Stomach (tissue), 8 donors: ENCODE measurements at regions not wholly inside any gene's neighbourhood (a gene's known extent, or its start where the extent isn't known, plus 50 kb on each side); places are given as distances from the start of the nearest gene placed in this dataset.

Experiments used
- DNase-seq, 2 donors: peaks; one replicate each; pipeline versions ENCODE4 v3.0.0 to v3.0.0-alpha.2; 2013 to 2019
- H3K27ac ChIP-seq, 5 donors: fragments of 200-600 bp in 4 of 5; sonication (generic) in 4 of 5; one replicate each; pipeline ENCODE4 v1.5.1; 2013 to 2019; ENCODE audit warnings: mild to moderate bottlenecking in 1 of 5, moderate library complexity in 1 of 5
- H3K27me3 ChIP-seq, 3 donors: fragments of 200-600 bp; sonication (generic); one replicate each; pipeline ENCODE4 v1.5.1; 2017 to 2019; ENCODE audit warnings: mixed run types in 1 of 3
- H3K36me3 ChIP-seq, 4 donors: fragments of 200-600 bp; sonication (generic); 1 replicate in 3 of 4; 2 replicates in 1 of 4; pipeline ENCODE4 v1.5.1; 2016 to 2019
- H3K4me1 ChIP-seq, 4 donors: fragments of 200-600 bp; sonication (generic); one replicate each; pipeline ENCODE4 v1.5.1; 2016 to 2019
- H3K4me3 ChIP-seq, 4 donors: fragments of 200-600 bp; sonication (generic) in 3 of 4; one replicate each; pipeline ENCODE4 v1.5.1; 2016 to 2019; ENCODE audit warnings: mild to moderate bottlenecking in 1 of 4
- H3K9me3 ChIP-seq, 4 donors: fragments of 200-600 bp; sonication (generic); one replicate each; pipeline ENCODE4 v1.5.1; 2016 to 2019
- EP300 ChIP-seq: sonication (generic); formaldehyde crosslinking; IDR thresholded peaks from one replicate; pipeline ENCODE4 v1.6.1; 2017; ENCODE audit warnings: antibody characterized with exemption
- POLR2A ChIP-seq, 4 donors: fragments of 450-650 bp; IDR thresholded peaks; one replicate each; pipeline ENCODE4 v1.6.1; 2016; ENCODE audit warnings: antibody characterized with exemption in 4 of 4, control low read depth in 2 of 4, mild to moderate bottlenecking in 1 of 4, moderate library complexity in 1 of 4
- POLR2AphosphoS5 ChIP-seq, 3 donors: sonication (generic); formaldehyde crosslinking; IDR thresholded peaks; one replicate each; pipeline ENCODE4 v1.6.1; 2016; ENCODE audit warnings: antibody characterized with exemption in 3 of 3
- WGBS, 5 donors: extraction: QIAGEN DNeasy Blood & Tissue Kit in 3 of 5; methylation state at CpG; one replicate each; pipeline versions ENCODE4 v1.1.5 to v1.1.7; 2013 to 2018; 5-methylcytosine and 5-hydroxymethylcytosine counted together
- intact Hi-C: fragments of 100-400 bp; cut with DNase I; formaldehyde crosslinking; loops from one replicate; pipeline ENCODE4 v1.15.1; 2023; ENCODE audit warnings: low total_unique reads
- TF ChIP-seq, protein P1 (sequence below), 7 experiments: fragments of 450-650 bp in 4 of 7; fragments of 200-600 bp in 3 of 7; sonication (generic) in 3 of 7; IDR thresholded peaks; one replicate each; pipeline ENCODE4 v1.5.1; 2016 to 2019; ENCODE audit warnings: antibody characterized with exemption in 7 of 7, control low read depth in 2 of 7, mild to moderate bottlenecking in 1 of 7
- donor health status: healthy with polysubstance abuse.
- donor health status: Bipolar disorder and iron deficiency.
- donor health status: healthy.

- Histone ChIP-seq H3K4me1 (no peaks in the 10 kb centered on the region), H3K4me3 (no peak overlapping the region), H3K27ac (no peak overlapping the region), H3K36me3 (no peaks in the 10 kb centered on the region), H3K9me3 (peaks cover 12 to 60% (median 44%) of the 10 kb centered on the region in 4 donors), H3K27me3 (no peaks in the 10 kb centered on the region)
- intact Hi-C loops, result no loop called here
- WGBS, 5 donors, result 72 to 80% (median 78%) methylated on average over 8 to 9 of the region's 9 CpGs
- DNase-seq, result no peak
- TF ChIP-seq EP300 (no peak), POLR2A (IDR thresholded peaks at IDR 0.05) (no peak), POLR2AphosphoS5 (IDR thresholded peaks at IDR 0.05) (no peak)
- TF ChIP-seq, protein P1, sequence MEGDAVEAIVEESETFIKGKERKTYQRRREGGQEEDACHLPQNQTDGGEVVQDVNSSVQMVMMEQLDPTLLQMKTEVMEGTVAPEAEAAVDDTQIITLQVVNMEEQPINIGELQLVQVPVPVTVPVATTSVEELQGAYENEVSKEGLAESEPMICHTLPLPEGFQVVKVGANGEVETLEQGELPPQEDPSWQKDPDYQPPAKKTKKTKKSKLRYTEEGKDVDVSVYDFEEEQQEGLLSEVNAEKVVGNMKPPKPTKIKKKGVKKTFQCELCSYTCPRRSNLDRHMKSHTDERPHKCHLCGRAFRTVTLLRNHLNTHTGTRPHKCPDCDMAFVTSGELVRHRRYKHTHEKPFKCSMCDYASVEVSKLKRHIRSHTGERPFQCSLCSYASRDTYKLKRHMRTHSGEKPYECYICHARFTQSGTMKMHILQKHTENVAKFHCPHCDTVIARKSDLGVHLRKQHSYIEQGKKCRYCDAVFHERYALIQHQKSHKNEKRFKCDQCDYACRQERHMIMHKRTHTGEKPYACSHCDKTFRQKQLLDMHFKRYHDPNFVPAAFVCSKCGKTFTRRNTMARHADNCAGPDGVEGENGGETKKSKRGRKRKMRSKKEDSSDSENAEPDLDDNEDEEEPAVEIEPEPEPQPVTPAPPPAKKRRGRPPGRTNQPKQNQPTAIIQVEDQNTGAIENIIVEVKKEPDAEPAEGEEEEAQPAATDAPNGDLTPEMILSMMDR (IDR thresholded peaks at IDR 0.05), result no peak
Observed at GRCh38 chr6:9851541-9852380, 563.1 kb downstream of the TFAP2A start.

DNA sequence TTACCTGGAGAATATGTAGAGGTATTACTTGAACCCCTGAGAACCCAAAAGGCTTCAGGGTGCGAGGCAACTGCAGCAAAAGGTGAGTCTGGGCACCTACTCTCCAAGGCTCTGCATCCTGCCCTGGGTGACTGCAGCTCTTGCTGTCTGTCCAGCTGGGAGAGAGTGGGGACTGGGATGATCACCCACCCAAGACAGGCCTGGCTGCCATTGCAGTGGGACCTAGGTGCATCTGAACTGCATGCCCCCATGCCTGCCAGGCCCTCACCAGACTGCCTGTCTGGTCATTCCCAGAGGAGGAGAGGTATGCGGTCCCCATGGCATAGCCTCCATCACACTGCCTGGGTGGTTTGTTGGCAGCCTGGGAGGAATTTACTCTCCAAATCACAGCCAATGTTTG lies 563.9 kb downstream of the TFAP2A start:
- H3K36me3 ChIP-seq, result no peaks in the 10 kb centered on the region
- H3K27me3 ChIP-seq, result no peaks in the 10 kb centered on the region
- intact Hi-C loops, result no loop called here
- no peak overlapping the region for H3K27ac ChIP-seq
- H3K4me3 ChIP-seq, result no peak overlapping the region
- DNase-seq, result no peak
- WGBS, 5 donors, result 46 to 100% (median 50%) methylated on average over 1 to 2 of the region's 2 CpGs
- H3K9me3 ChIP-seq, result peaks cover 13 to 61% (median 51%) of the 10 kb centered on the region in 4 donors
- H3K4me1 ChIP-seq, result no peaks in the 10 kb centered on the region
- TF ChIP-seq POLR2AphosphoS5 (IDR thresholded peaks at IDR 0.05), result no peak
- TF ChIP-seq, protein P1 (IDR thresholded peaks at IDR 0.05), result no peak
- no peak for TF ChIP-seq POLR2A (IDR thresholded peaks at IDR 0.05)
- TF ChIP-seq EP300, result no peak

DNA sequence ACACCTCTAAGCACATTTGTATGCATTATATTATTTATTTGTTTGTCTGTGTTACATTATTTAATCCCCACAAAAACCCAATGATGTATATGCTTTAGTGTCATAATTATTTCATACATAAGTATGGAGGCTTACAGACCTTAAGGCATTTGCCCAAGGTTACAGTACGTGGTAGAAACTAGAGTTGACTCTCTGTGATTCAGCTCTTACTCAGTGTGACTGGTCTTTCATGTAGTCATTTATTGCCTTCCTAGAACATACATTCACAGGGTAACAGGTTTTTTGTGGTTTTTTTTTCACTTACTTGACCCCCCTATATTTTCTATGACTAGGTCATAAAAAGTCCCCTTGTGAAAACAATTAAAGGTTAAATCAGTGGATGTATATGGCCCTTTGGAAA lies 566.8 kb downstream of the TFAP2A start:
- Histone ChIP-seq H3K27me3 (no peaks in the 10 kb centered on the region), H3K36me3 (no peaks in the 10 kb centered on the region), H3K9me3 (peaks cover 15 to 47% (median 41%) of the 10 kb centered on the region in 4 donors), H3K4me1 (no peaks in the 10 kb centered on the region), H3K4me3 (no peak overlapping the region), H3K27ac (no peak overlapping the region)
- no peak for DNase-seq
- intact Hi-C loops, result no loop called here
- TF ChIP-seq EP300 (no peak), POLR2AphosphoS5 (IDR thresholded peaks at IDR 0.05) (no peak), POLR2A (IDR thresholded peaks at IDR 0.05) (no peak)
- TF ChIP-seq, protein P1 (IDR thresholded peaks at IDR 0.05), result no peak
- WGBS, 5 donors, result 67 to 79% (median 71%) methylated on average over 1 of the region's 1 CpG

DNA sequence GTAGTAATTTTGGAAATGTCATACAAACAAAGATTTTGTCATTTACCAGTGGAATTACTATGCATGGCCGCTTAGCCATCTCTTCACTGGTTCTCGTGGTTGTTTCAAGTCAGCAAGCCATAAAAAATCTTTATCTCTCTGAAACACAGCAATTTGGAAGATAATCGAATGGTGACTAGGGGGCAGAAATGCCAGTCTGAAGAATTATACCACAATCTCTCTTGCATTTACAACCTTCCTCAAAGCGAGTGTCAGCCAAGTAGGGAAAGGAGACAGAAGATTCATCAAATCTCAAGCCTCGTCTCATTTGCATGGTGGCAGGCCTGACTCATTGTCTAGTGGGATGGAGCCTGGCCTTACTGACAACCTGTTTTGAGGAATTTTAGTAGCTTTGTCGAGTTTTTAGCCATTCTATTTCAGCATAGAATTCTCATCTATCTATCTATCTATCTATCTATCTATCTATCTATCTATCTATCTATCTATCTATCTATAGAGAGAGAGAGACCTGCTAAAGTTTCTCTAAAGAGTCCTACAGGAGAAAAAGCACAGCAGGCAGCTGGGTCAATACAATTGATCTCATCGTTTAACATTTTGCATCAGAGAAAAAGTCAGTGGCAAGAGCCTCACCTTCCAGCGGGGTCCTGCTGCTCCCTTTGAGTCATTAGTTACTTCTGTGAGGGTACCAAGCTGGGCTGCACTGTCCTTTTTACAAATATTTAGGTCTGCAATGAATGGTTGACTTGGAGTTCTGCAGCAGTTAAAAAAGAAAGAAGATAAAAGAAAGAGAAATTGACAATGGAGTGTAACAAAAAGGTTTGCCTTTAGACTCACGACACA lies 572.8 kb downstream of the TFAP2A start:
- TF ChIP-seq EP300 (no peak), POLR2A (IDR thresholded peaks at IDR 0.05) (no peak), POLR2AphosphoS5 (IDR thresholded peaks at IDR 0.05) (no peak)
- TF ChIP-seq, protein P1 (IDR thresholded peaks at IDR 0.05), result no peak
- H3K9me3 ChIP-seq, result peaks cover 3 to 20% (median 16%) of the 10 kb centered on the region in 4 donors
- 42 to 57% (median 49%) methylated on average over 9 of the region's 9 CpGs for WGBS, 5 donors
- intact Hi-C loops, result no loop called here
- no peaks in the 10 kb centered on the region for H3K4me1 ChIP-seq
- H3K27me3 ChIP-seq, result no peaks in the 10 kb centered on the region
- no peak for DNase-seq
- H3K4me3 ChIP-seq, result no peak overlapping the region
- H3K27ac ChIP-seq, result no peak overlapping the region
- no peaks in the 10 kb centered on the region for H3K36me3 ChIP-seq
